ENCODE measurements at regions not wholly inside any gene's neighbourhood (a gene's known extent, or its start where the extent isn't known, plus 50 kb on each side); places are given as distances from the start of the nearest gene placed in this dataset.

- Mint-ChIP-seq H3K27me3 (ENCODE audit: low read depth in 2 of 2) (no peaks in the 10 kb centered on the region), H3K36me3 (no peaks in the 10 kb centered on the region), H3K9me3 (peaks cover 0 to 2% of the 10 kb centered on the region in 2 donors), H3K4me3 (no peak overlapping the region), H3K4me1 (no peaks in the 10 kb centered on the region), H3K27ac (no peak overlapping the region)
- no peak for DNase-seq
- intact Hi-C loops (cut with micrococcal nuclease) = no loop called here
- Histone ChIP-seq H3K36me3 (ENCODE audit: control insufficient read depth, insufficient read depth, low read length) (no peaks in the 10 kb centered on the region), H3K27ac (ENCODE audit: low read length) (no peak overlapping the region), H3K4me1 (ENCODE audit: control insufficient read depth, insufficient read depth, low read length) (no peaks in the 10 kb centered on the region), H3K4me3 (ENCODE audit: low read length) (no peak overlapping the region), H3K9me3 (ENCODE audit: control insufficient read depth, insufficient read depth, low read length) (no peaks in the 10 kb centered on the region), H3K27me3 (ENCODE audit: control insufficient read depth, insufficient read depth, low read length) (no peaks in the 10 kb centered on the region)
- ATAC-seq = no peak
- 77% methylated on average over 3 of the region's 3 CpGs for WGBS (ENCODE audit: insufficient coverage)
- no peak for TF ChIP-seq CTCF (IDR thresholded peaks at IDR 0.05)
Observed at GRCh38 chr4:57633212-57633859, 523.2 kb upstream of the IGFBP7 start.

GRCh38 chr4:57632564-57632963 lies 522.4 kb upstream of the IGFBP7 start:
- no peak overlapping the region for H3K4me3 ChIP-seq (ENCODE audit: low read length)
- H3K4me3 Mint-ChIP-seq = no peak overlapping the region
- no peaks in the 10 kb centered on the region for H3K36me3 ChIP-seq (ENCODE audit: control insufficient read depth, insufficient read depth, low read length)
- 80% methylated on average over 1 of the region's 2 CpGs for WGBS (ENCODE audit: insufficient coverage)
- no peaks in the 10 kb centered on the region for H3K4me1 Mint-ChIP-seq
- no peak overlapping the region for H3K27ac Mint-ChIP-seq
- H3K4me1 ChIP-seq (ENCODE audit: control insufficient read depth, insufficient read depth, low read length) = no peaks in the 10 kb centered on the region
- H3K9me3 ChIP-seq (ENCODE audit: control insufficient read depth, insufficient read depth, low read length) = no peaks in the 10 kb centered on the region
- intact Hi-C loops (cut with micrococcal nuclease) = no loop called here
- DNase-seq (no peak), ATAC-seq (no peak)
- TF ChIP-seq CTCF (IDR thresholded peaks at IDR 0.05) = no peak
- H3K27me3 ChIP-seq (ENCODE audit: control insufficient read depth, insufficient read depth, low read length) = no peaks in the 10 kb centered on the region
- no peaks in the 10 kb centered on the region for H3K36me3 Mint-ChIP-seq
- peaks cover 0 to 2% of the 10 kb centered on the region in 2 donors for H3K9me3 Mint-ChIP-seq
- H3K27ac ChIP-seq (ENCODE audit: low read length) = no peak overlapping the region
- H3K27me3 Mint-ChIP-seq (ENCODE audit: low read depth in 2 of 2) = no peaks in the 10 kb centered on the region

GRCh38 chr4:57631147-57631546 lies 521.0 kb upstream of the IGFBP7 start:
- Mint-ChIP-seq H3K9me3 (peaks cover 0 to 2% of the 10 kb centered on the region in 2 donors), H3K27me3 (ENCODE audit: low read depth in 2 of 2) (no peaks in the 10 kb centered on the region), H3K4me1 (no peaks in the 10 kb centered on the region), H3K36me3 (no peaks in the 10 kb centered on the region), H3K27ac (no peak overlapping the region), H3K4me3 (no peak overlapping the region)
- H3K36me3 ChIP-seq (ENCODE audit: control insufficient read depth, insufficient read depth, low read length) = no peaks in the 10 kb centered on the region
- ATAC-seq (no peak), DNase-seq (no peak)
- H3K27me3 ChIP-seq (ENCODE audit: control insufficient read depth, insufficient read depth, low read length) = no peaks in the 10 kb centered on the region
- H3K9me3 ChIP-seq (ENCODE audit: control insufficient read depth, insufficient read depth, low read length) = no peaks in the 10 kb centered on the region
- H3K4me3 ChIP-seq (ENCODE audit: low read length) = no peak overlapping the region
- H3K27ac ChIP-seq (ENCODE audit: low read length) = no peak overlapping the region
- 95% methylated on average over 3 of the region's 4 CpGs for WGBS (ENCODE audit: insufficient coverage)
- TF ChIP-seq CTCF (IDR thresholded peaks at IDR 0.05) = no peak
- intact Hi-C loops (cut with micrococcal nuclease) = no loop called here
- no peaks in the 10 kb centered on the region for H3K4me1 ChIP-seq (ENCODE audit: control insufficient read depth, insufficient read depth, low read length)

GRCh38 chr4:57628004-57628403 lies 517.8 kb upstream of the IGFBP7 start:
- Mint-ChIP-seq H3K4me1 (no peaks in the 10 kb centered on the region), H3K4me3 (no peak overlapping the region), H3K27ac (no peak overlapping the region), H3K9me3 (peaks cover 0 to 6% of the 10 kb centered on the region in 2 donors), H3K36me3 (no peaks in the 10 kb centered on the region), H3K27me3 (ENCODE audit: low read depth in 2 of 2) (no peaks in the 10 kb centered on the region)
- DNase-seq (no peak), ATAC-seq (no peak)
- Histone ChIP-seq H3K27ac (ENCODE audit: low read length) (no peak overlapping the region), H3K27me3 (ENCODE audit: control insufficient read depth, insufficient read depth, low read length) (no peaks in the 10 kb centered on the region), H3K4me1 (ENCODE audit: control insufficient read depth, insufficient read depth, low read length) (no peaks in the 10 kb centered on the region), H3K4me3 (ENCODE audit: low read length) (no peak overlapping the region), H3K9me3 (ENCODE audit: control insufficient read depth, insufficient read depth, low read length) (peaks cover 4% of the 10 kb centered on the region), H3K36me3 (ENCODE audit: control insufficient read depth, insufficient read depth, low read length) (no peaks in the 10 kb centered on the region)
- WGBS (ENCODE audit: insufficient coverage) = 91% methylated on average over 5 of the region's 5 CpGs
- TF ChIP-seq CTCF (IDR thresholded peaks at IDR 0.05) = no peak
- intact Hi-C loops (cut with micrococcal nuclease) = no loop called here

Data from natural killer cell (primary cell).